ENCODE measurements at regions not wholly inside any gene's neighbourhood (a gene's known extent, or its start where the extent isn't known, plus 50 kb on each side); places are given as distances from the start of the nearest gene placed in this dataset.

- no peak for TF ChIP-seq CTCF (conservative IDR thresholded peaks at IDR 0.05 in 1 of 2, IDR thresholded peaks at IDR 0.05 in 1 of 2; ENCODE audit: low read depth in 1 of 2, low read length in 2 of 2)
- no peak for TF ChIP-seq EZH2 (IDR thresholded peaks at IDR 0.05; ENCODE audit: low read length, missing control alignments)
Observed at GRCh38 chr10:47107007-47107747, 192.8 kb upstream of the GDF10 start.

Measured in fibroblast of lung (primary cell).